ENCODE measurements at regions not wholly inside any gene's neighbourhood (a gene's known extent, or its start where the extent isn't known, plus 50 kb on each side); places are given as distances from the start of the nearest gene placed in this dataset.
"Not testable (repeated sequence)": the region's sequence is repeated elsewhere in the genome, so short reads cannot be mapped to it uniquely, and the experiment has no call there.

DNA sequence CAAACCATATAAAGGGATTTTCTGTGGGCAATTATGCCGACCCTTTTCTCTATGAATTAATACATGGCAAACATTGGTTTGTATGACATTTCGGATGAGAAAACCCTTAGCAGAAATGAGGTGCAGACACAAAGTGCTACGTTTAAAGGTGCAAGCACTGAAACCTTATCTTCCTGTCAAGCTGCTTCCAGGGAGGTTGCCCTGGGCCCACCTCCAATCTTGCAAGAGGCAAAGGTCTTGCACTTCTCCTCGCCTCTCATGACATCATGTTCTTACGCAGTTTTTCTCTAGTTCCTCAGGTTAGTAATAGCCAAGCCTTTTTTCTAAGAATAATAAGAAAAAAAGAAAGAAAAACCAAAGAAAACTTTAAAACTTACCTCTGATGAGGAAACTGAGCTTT lies 220.1 kb downstream of the DHX15 start:
- Mint-ChIP-seq H3K27me3 (no peaks in the 10 kb centered on the region), H3K27ac (no peak overlapping the region), H3K4me1 (ENCODE audit: low read depth) (no peaks in the 10 kb centered on the region), H3K9me3 (no peaks in the 10 kb centered on the region), H3K4me3 (no peak overlapping the region), H3K36me3 (ENCODE audit: low read depth) (no peaks in the 10 kb centered on the region)

GRCh38 chr4:24363751-24364150 lies 220.6 kb downstream of the DHX15 start:
- Mint-ChIP-seq H3K27me3 (no peaks in the 10 kb centered on the region), H3K4me1 (ENCODE audit: low read depth) (no peaks in the 10 kb centered on the region), H3K36me3 (ENCODE audit: low read depth) (no peaks in the 10 kb centered on the region), H3K9me3 (no peaks in the 10 kb centered on the region), H3K4me3 (no peak overlapping the region), H3K27ac (no peak overlapping the region)

DNA sequence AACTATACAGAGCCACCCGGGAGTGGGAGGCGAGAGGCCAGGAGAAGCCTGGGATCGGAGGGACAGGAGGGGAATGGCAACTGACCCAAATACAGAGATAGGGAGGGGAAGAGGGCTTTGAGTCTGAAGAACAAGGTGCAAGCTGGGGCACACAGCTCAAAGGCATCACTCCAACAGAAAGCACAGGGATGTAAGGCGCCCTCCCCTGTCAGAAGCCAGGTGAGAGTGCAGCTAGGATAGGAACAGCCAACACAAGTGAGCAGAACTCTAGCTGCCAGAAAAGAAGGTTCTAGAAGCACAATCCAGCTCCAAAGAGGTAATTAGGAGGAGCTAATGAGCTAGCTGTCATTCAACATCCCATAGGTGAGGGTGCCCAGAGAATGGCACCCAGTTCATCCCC lies 232.2 kb downstream of the DHX15 start:
- Mint-ChIP-seq H3K9me3 (no peaks in the 10 kb centered on the region), H3K27ac (no peak overlapping the region), H3K27me3 (no peaks in the 10 kb centered on the region), H3K36me3 (ENCODE audit: low read depth) (no peaks in the 10 kb centered on the region), H3K4me3 (no peak overlapping the region), H3K4me1 (ENCODE audit: low read depth) (no peaks in the 10 kb centered on the region)

DNA sequence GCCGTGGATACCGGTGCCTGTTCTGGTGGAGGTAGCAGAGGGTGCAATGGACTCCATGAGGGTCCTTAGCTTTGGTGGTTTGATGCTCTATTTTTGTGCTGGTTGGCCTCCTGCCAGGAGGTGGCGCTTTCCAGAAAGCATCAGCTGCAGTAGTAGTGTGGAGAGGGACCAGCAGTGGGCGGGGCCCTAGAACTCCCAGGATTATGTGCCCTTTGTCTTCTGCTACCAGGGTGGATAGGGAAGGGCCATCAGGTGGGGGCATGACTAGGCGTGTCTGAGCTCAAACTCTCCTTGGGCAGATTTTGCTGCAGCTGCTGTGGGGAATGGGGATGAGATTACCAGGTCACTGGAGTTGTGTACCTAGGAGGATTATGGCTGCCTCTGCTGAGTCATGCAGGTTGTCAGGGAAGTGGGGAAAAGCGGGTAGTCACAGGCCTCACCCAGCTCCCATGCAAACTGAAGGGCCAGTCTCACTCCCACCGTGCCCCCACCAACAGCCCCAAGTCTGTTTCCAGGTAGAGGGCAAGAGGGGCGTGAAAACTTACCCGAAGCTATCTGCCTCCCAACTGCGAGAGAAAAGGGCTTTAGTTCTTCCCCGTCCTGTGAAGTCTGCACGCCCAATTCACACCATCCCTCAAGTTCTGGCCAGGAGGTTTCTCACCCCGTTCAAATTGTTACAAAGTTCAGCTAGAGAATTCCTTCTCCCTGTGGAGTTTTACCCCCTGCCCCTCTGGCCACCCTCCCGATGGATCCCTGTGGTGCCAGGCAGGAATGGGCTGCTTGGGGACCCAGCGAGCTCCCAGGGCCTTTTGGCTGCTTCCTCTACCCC lies 235.0 kb downstream of the DHX15 start:
- not testable (repeated sequence) for H3K4me3 Mint-ChIP-seq; H3K4me1 Mint-ChIP-seq (ENCODE audit: low read depth); H3K27me3 Mint-ChIP-seq; H3K9me3 Mint-ChIP-seq; H3K36me3 Mint-ChIP-seq (ENCODE audit: low read depth); H3K27ac Mint-ChIP-seq

DNA sequence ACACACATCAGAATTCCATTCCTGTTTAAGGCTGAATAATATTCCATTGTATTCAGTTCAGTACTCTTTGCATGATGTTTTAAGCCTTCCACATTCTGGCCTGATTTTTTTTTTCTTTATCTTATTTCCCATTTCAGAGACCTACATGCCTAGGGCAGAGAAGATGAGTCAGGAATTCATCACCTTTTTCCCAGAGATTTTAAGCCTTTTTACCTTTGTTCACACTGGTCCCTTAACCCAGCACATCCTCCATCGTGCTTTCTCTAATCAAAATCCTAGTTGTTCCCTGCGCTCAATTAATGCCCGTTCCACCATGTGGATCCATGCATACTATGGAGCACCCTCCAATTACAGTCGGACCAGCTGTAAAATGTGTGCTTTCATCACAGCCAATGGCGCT lies 245.1 kb downstream of the DHX15 start:
- H3K9me3 Mint-ChIP-seq: peaks cover 4% of the 10 kb centered on the region
- H3K27ac Mint-ChIP-seq: no peak overlapping the region

DNA sequence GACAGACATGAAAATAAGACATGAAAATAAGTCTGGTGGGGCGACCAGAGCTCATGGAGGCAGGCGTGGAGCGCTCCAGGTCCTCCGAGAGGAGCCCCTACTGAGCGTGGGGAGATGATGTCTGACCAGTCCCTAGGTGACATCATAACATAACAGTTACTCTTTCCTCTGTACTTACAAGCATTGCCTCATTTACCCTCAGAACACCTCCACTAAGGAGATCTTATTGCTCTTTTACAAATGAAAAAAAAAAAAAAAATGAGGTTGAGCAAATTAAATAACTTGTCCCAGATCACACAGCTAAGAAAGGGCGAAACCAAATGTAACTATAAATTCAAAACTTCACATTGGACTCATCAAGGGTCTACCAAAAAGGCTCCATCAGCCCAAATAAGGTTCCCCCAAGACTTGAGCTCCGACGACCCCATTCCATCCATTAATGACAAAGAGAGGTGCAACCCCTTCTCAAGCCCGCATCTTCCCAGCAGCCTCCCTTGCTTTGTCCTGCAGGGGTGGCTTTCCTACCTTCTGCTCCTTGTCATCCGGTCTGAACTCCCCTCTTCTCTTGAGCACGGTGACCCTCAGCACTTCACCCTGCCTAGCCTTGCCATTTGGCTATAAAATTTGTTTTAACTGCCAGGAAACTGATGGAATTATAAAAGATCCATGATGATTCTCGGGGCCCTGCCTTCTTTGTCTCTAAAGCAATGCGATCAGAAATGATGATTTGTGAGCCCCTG lies 246.7 kb downstream of the DHX15 start:
- Mint-ChIP-seq H3K4me3 (no peak overlapping the region), H3K27me3 (no peaks in the 10 kb centered on the region), H3K9me3 (peaks cover 4% of the 10 kb centered on the region), H3K36me3 (ENCODE audit: low read depth) (no peaks in the 10 kb centered on the region), H3K27ac (no peak overlapping the region), H3K4me1 (ENCODE audit: low read depth) (no peaks in the 10 kb centered on the region)

More for the DNA sequence above, 245.1 kb downstream of the DHX15 start:
- Mint-ChIP-seq H3K27me3 (no peaks in the 10 kb centered on the region), H3K36me3 (ENCODE audit: low read depth) (no peaks in the 10 kb centered on the region), H3K4me3 (no peak overlapping the region), H3K4me1 (ENCODE audit: low read depth) (no peaks in the 10 kb centered on the region)

DNA sequence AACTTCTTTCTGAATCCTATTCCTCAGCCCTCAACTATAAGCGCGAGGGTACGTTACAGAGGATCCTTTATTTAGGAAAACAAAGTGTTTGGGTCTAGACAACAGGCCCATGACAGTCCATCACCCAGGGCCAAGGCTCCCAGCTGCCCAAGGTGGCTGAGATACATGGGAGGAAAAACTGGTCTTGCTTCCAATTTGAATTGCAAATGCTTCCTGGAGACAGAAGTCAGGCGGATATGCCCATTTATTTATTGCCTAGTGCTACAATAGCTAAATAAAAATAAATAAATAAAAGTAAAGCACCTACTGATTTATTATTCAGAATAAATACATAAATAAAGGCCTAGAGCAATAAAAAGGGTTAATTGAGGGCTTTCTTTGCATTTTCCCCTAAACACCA lies 248.7 kb downstream of the DHX15 start:
- no peaks in the 10 kb centered on the region for H3K4me1 Mint-ChIP-seq (ENCODE audit: low read depth)
- no peaks in the 10 kb centered on the region for H3K27me3 Mint-ChIP-seq
- peaks cover 4% of the 10 kb centered on the region for H3K9me3 Mint-ChIP-seq
- H3K4me3 Mint-ChIP-seq: no peak overlapping the region
- no peak overlapping the region for H3K27ac Mint-ChIP-seq
- no peaks in the 10 kb centered on the region for H3K36me3 Mint-ChIP-seq (ENCODE audit: low read depth)

- H3K27me3 Mint-ChIP-seq: no peaks in the 10 kb centered on the region
- H3K4me3 Mint-ChIP-seq: no peak overlapping the region
- H3K9me3 Mint-ChIP-seq: peaks cover 4% of the 10 kb centered on the region
- H3K27ac Mint-ChIP-seq: no peak overlapping the region
- H3K4me1 Mint-ChIP-seq (ENCODE audit: low read depth): no peaks in the 10 kb centered on the region
- H3K36me3 Mint-ChIP-seq (ENCODE audit: low read depth): no peaks in the 10 kb centered on the region
These were observed 249.4 kb downstream of the DHX15 start for GRCh38 chr4:24334906-24335305.

- Mint-ChIP-seq H3K4me1 (ENCODE audit: low read depth) (no peaks in the 10 kb centered on the region), H3K36me3 (ENCODE audit: low read depth) (no peaks in the 10 kb centered on the region), H3K27me3 (peaks cover 3% of the 10 kb centered on the region), H3K27ac (no peak overlapping the region), H3K4me3 (no peak overlapping the region), H3K9me3 (no peaks in the 10 kb centered on the region)
These were observed 253.8 kb downstream of the DHX15 start for GRCh38 chr4:24330573-24330972.

- no peaks in the 10 kb centered on the region for H3K4me1 Mint-ChIP-seq (ENCODE audit: low read depth)
- H3K4me3 Mint-ChIP-seq: no peak overlapping the region
- no peaks in the 10 kb centered on the region for H3K36me3 Mint-ChIP-seq (ENCODE audit: low read depth)
- H3K27me3 Mint-ChIP-seq: peaks cover 3% of the 10 kb centered on the region
- H3K9me3 Mint-ChIP-seq: no peaks in the 10 kb centered on the region
- no peak overlapping the region for H3K27ac Mint-ChIP-seq
These were observed 254.2 kb downstream of the DHX15 start for GRCh38 chr4:24330172-24330571.

DNA sequence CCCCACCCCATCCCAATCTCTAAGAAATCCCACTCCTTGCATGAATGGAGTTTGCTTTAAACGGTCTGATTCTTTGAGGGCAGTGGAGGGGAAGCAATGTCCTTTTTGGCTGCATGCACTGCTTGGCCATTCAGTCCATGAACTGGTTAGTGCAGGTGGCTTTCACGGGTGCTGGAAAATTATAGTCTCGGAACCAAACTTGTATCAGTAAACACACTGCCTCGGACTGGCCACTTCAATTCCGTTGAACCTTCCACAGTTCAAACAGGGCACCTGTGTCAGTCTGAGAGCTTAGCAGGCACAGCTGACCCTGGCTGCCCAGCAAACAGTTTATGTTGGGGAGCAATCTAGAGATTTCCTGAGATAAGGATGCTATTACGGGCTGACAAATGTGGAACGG lies 255.6 kb downstream of the DHX15 start:
- Mint-ChIP-seq H3K27ac (no peak overlapping the region), H3K4me1 (ENCODE audit: low read depth) (no peaks in the 10 kb centered on the region), H3K27me3 (peaks cover 3% of the 10 kb centered on the region), H3K4me3 (no peak overlapping the region), H3K36me3 (ENCODE audit: low read depth) (no peaks in the 10 kb centered on the region), H3K9me3 (no peaks in the 10 kb centered on the region)

DNA sequence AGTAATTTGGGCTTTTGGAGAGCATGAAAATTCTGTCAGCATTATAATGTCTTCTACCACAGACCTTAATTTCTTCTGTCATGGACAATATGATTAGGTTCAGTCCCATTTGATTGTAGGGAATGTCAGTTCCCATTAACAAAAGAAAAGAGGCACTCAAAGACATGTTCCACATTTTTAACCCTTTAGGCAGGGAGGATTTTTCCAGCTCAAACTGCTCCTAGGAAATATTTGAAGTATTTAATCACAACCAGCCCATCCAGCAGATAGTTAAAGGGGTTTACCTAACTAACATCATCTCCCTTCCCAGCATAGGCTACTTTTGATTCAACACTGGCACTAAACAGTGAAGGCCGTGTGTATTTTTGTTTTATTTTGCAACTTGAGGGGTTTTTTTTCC lies 256.0 kb downstream of the DHX15 start:
- Mint-ChIP-seq H3K4me3 (no peak overlapping the region), H3K27me3 (peaks cover 3% of the 10 kb centered on the region), H3K27ac (no peak overlapping the region), H3K9me3 (no peaks in the 10 kb centered on the region), H3K4me1 (ENCODE audit: low read depth) (no peaks in the 10 kb centered on the region), H3K36me3 (ENCODE audit: low read depth) (no peaks in the 10 kb centered on the region)

DNA sequence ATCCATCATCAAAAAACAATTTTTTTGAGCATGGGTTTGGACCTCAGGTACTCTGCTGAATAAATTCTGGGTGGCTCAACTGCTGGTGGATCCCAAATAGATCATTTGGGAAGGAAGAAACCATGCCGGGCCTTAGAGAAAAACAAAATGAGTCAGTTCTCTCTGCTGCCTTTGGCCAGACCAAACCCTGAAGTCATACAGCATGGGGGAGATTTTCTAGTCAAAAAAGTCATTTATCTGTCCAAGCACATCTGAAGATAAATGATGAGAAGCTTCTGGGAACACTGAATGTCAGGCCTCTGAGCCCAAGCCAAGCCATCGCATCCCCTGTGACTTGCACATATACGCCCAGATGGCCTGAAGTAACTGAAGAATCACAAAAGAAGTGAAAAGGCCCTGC lies 261.4 kb downstream of the DHX15 start:
- no peaks in the 10 kb centered on the region for H3K9me3 Mint-ChIP-seq
- H3K4me3 Mint-ChIP-seq: no peak overlapping the region
- no peaks in the 10 kb centered on the region for H3K4me1 Mint-ChIP-seq (ENCODE audit: low read depth)
- H3K36me3 Mint-ChIP-seq (ENCODE audit: low read depth): no peaks in the 10 kb centered on the region
- H3K27ac Mint-ChIP-seq: no peak overlapping the region
- no peaks in the 10 kb centered on the region for H3K27me3 Mint-ChIP-seq

- H3K4me3 Mint-ChIP-seq: no peak overlapping the region
- H3K36me3 Mint-ChIP-seq (ENCODE audit: low read depth): no peaks in the 10 kb centered on the region
- no peaks in the 10 kb centered on the region for H3K4me1 Mint-ChIP-seq (ENCODE audit: low read depth)
- H3K27ac Mint-ChIP-seq: no peak overlapping the region
- no peaks in the 10 kb centered on the region for H3K27me3 Mint-ChIP-seq
- H3K9me3 Mint-ChIP-seq: no peaks in the 10 kb centered on the region
These were observed 261.8 kb downstream of the DHX15 start for GRCh38 chr4:24322511-24322910.

GRCh38 chr4:24321616-24322015 lies 262.7 kb downstream of the DHX15 start:
- Mint-ChIP-seq H3K4me1 (ENCODE audit: low read depth) (no peaks in the 10 kb centered on the region), H3K36me3 (ENCODE audit: low read depth) (no peaks in the 10 kb centered on the region), H3K27ac (no peak overlapping the region), H3K27me3 (no peaks in the 10 kb centered on the region), H3K9me3 (no peaks in the 10 kb centered on the region), H3K4me3 (no peak overlapping the region)

- H3K36me3 Mint-ChIP-seq (ENCODE audit: low read depth): no peaks in the 10 kb centered on the region
These were observed 263.2 kb downstream of the DHX15 start for GRCh38 chr4:24321131-24321530.

More at GRCh38 chr4:24321131-24321530, 263.2 kb downstream of the DHX15 start:
- no peaks in the 10 kb centered on the region for H3K27me3 Mint-ChIP-seq
- H3K9me3 Mint-ChIP-seq: no peaks in the 10 kb centered on the region
- no peak overlapping the region for H3K27ac Mint-ChIP-seq
- no peaks in the 10 kb centered on the region for H3K4me1 Mint-ChIP-seq (ENCODE audit: low read depth)
- H3K4me3 Mint-ChIP-seq: no peak overlapping the region
